OCI-LY7 (cell line): ENCODE measurements at regions not wholly inside any gene's neighbourhood (a gene's known extent, or its start where the extent isn't known, plus 50 kb on each side); places are given as distances from the start of the nearest gene placed in this dataset.
"Not testable (repeated sequence)": the region's sequence is repeated elsewhere in the genome, so short reads cannot be mapped to it uniquely, and the experiment has no call there.

Source experiments
- BruUV-seq: library from RNA; stranded (reverse); fragments of 400-500 nt; replicated peaks from 2 replicates; lab custom pipeline; 2021; lab: Mats Ljungman, UMichigan
- CTCF ChIA-PET: fragments of 300-600 bp; sonication (Branson Sonifier 250); formaldehyde crosslinking; loops from one replicate; lab custom pipeline; 2022; ENCODE audit warnings: antibody characterized with exemption; ENCODE audit not compliant: unreplicated experiment; lab: Charles Lee
- POLR2A ChIA-PET: fragments of 300-600 bp; sonication (Branson Sonifier 250); formaldehyde crosslinking; loops from one replicate; lab custom pipeline; 2022; ENCODE audit warnings: antibody characterized with exemption; lab: Charles Lee
- DNase-seq: peaks from one replicate; pipeline ENCODE4 v3.0.0-alpha.2; 2015; ENCODE audit warnings: low spot score
- H2AFZ ChIP-seq: fragments of 200-600 bp; sonication (generic), shearing (Covaris generic); 2 replicates; pipeline ENCODE4 v1.6.1; 2014; ENCODE audit warnings: mild to moderate bottlenecking, antibody characterized with exemption, low read length, moderate library complexity
- H3K27ac ChIP-seq: fragments of 200-600 bp; sonication (generic); 2 replicates; pipeline ENCODE4 v1.5.1; 2014; ENCODE audit warnings: mixed run types, low read depth, mild to moderate bottlenecking, moderate library complexity, low read length, inconsistent platforms; ENCODE audit not compliant: poor library complexity, severe bottlenecking
- H3K36me3 ChIP-seq: fragments of 200-600 bp; sonication (generic); 2 replicates; pipeline ENCODE4 v1.6.1; 2014; ENCODE audit warnings: mild to moderate bottlenecking, antibody characterized with exemption, low read length, moderate library complexity, mixed read lengths; ENCODE audit not compliant: insufficient read depth
- H3K4me1 ChIP-seq: fragments of 200-600 bp; sonication (generic); 2 replicates; pipeline ENCODE4 v1.5.1; 2014; ENCODE audit warnings: mild to moderate bottlenecking, low read length; ENCODE audit not compliant: insufficient read depth, poor library complexity, severe bottlenecking
- H3K4me2 ChIP-seq: fragments of 200-600 bp; sonication (generic); 2 replicates; pipeline ENCODE4 v1.6.1; 2014; ENCODE audit warnings: mild to moderate bottlenecking, low read length
- H3K4me3 ChIP-seq: fragments of 200-600 bp; sonication (generic); 2 replicates; pipeline ENCODE4 v1.5.1; 2014; ENCODE audit warnings: mild to moderate bottlenecking, low read depth, low read length; ENCODE audit not compliant: poor library complexity, severe bottlenecking
- H3K79me2 ChIP-seq: fragments of 200-600 bp; sonication (generic); 2 replicates; pipeline ENCODE4 v1.6.1; 2016; ENCODE audit warnings: low read depth, mild to moderate bottlenecking, low read length, moderate library complexity, mixed read lengths; ENCODE audit not compliant: insufficient read depth
- H3K9me2 ChIP-seq: fragments of 200-600 bp; sonication (generic); 2 replicates; pipeline ENCODE4 v1.6.1; 2016; ENCODE audit warnings: mild to moderate bottlenecking, low read length, mixed read lengths; ENCODE audit not compliant: insufficient read depth
- H3K9me3 ChIP-seq: fragments of 200-600 bp; sonication (generic); 2 replicates; pipeline ENCODE4 v1.6.1; 2014; ENCODE audit warnings: mild to moderate bottlenecking, mixed run types, low read length, mixed read lengths
- H4K20me1 ChIP-seq: fragments of 200-600 bp; sonication (generic); 2 replicates; pipeline ENCODE4 v1.6.1; 2014; ENCODE audit warnings: mild to moderate bottlenecking, antibody characterized with exemption, low read length, moderate library complexity, mixed read lengths; ENCODE audit not compliant: insufficient read depth
- CTCF ChIP-seq: fragments of 200-600 bp; sonication (generic); conservative IDR thresholded peaks from 2 replicates; pipeline ENCODE4 v1.5.1; 2014; ENCODE audit warnings: mild to moderate bottlenecking, antibody characterized with exemption, low read length, moderate library complexity, mixed read lengths
- EZH2phosphoT487 ChIP-seq: fragments of 200-600 bp; sonication (generic); IDR thresholded peaks from 2 replicates; pipeline ENCODE4 v1.6.1; 2018; ENCODE audit warnings: low read depth, borderline replicate concordance, mild to moderate bottlenecking, mixed run types, antibody characterized with exemption, low read length, moderate library complexity, mixed read lengths
- intact Hi-C: fragments of 100-400 bp; cut with micrococcal nuclease; formaldehyde crosslinking; loops from one replicate; pipeline ENCODE4 v1.10.0; 2022; ENCODE audit not compliant: unreplicated experiment

- intact Hi-C loops = loop anchor here (10.0 kb wide), 2 partner anchors 447 to 477 kb away; no protein-coding TSS in a partner anchor
- H2AFZ ChIP-seq = no peak overlapping the region
- H3K4me1 ChIP-seq = no peaks in the 10 kb centered on the region
- H3K9me3 ChIP-seq = no peaks in the 10 kb centered on the region
- no peak for DNase-seq
- CTCF ChIA-PET = no interaction called here
- H4K20me1 ChIP-seq = no peaks in the 10 kb centered on the region
- no peak overlapping the region for H3K27ac ChIP-seq
- no peak overlapping the region for H3K4me3 ChIP-seq
- no peak overlapping the region for H3K4me2 ChIP-seq
- H3K79me2 ChIP-seq = no peaks in the 10 kb centered on the region
- no peak for TF ChIP-seq CTCF
- no peak for TF ChIP-seq EZH2phosphoT487
- no peaks in the 10 kb centered on the region for H3K36me3 ChIP-seq
- POLR2A ChIA-PET = no interaction called here
- BruUV-seq = no TSS peak
- no peaks in the 10 kb centered on the region for H3K9me2 ChIP-seq
These were observed 168.0 kb downstream of the FOXB1 start for GRCh38 chr15:60172143-60172542.

- Histone ChIP-seq H3K4me3 (no peak overlapping the region), H3K79me2 (no peaks in the 10 kb centered on the region), H3K36me3 (no peaks in the 10 kb centered on the region), H3K9me3 (no peaks in the 10 kb centered on the region), H3K4me1 (no peaks in the 10 kb centered on the region), H2AFZ (no peak overlapping the region), H3K4me2 (no peak overlapping the region), H3K27ac (no peak overlapping the region), H3K9me2 (no peaks in the 10 kb centered on the region), H4K20me1 (no peaks in the 10 kb centered on the region)
- TF ChIP-seq EZH2phosphoT487 = no peak
- TF ChIP-seq CTCF = peak; percentile 97
- ChIA-PET CTCF (interaction anchor here (1.0 kb wide), 1 partner anchor 10 kb away, joined by 6 read pairs; no protein-coding TSS in a partner anchor), POLR2A (no interaction called here)
- intact Hi-C loops = loop anchor here (5.0 to 10.0 kb wide), 3 partner anchors 263 to 485 kb away; no protein-coding TSS in a partner anchor
- DNase-seq = peak; percentile 51
- BruUV-seq = no TSS peak
These were observed 175.8 kb downstream of the FOXB1 start for GRCh38 chr15:60179786-60180391.

DNA sequence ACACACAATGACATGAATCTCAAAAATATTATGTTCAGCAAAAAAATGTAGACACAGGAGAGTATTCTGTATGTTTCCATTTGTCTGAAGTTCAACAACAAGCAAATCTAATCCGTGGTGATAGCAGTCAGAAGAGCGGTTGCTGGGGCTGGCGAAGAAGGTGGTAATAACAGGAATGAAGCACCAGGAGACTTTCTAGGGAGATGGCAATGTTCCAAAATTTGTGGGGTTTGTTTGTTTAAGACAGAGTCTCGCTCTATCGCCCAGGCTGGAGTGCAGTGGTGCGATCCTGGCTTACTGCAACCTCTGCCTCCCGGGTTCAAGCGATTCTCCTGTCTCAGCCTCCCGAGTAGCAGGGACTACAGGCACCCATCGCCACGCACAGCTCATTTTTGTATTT is 177.8 kb downstream of the FOXB1 start:
- H3K79me2 ChIP-seq, H3K9me2 ChIP-seq, H4K20me1 ChIP-seq, CTCF ChIA-PET, H3K4me2 ChIP-seq, DNase-seq, BruUV-seq, H2AFZ ChIP-seq, intact Hi-C loops, H3K9me3 ChIP-seq, H3K4me3 ChIP-seq, H3K4me1 ChIP-seq, H3K36me3 ChIP-seq, POLR2A ChIA-PET, H3K27ac ChIP-seq: not testable (repeated sequence)
